OCI-LY7 (cell line): ENCODE measurements at regions not wholly inside any gene's neighbourhood (a gene's known extent, or its start where the extent isn't known, plus 50 kb on each side); places are given as distances from the start of the nearest gene placed in this dataset.

Experiments
- BruUV-seq: library from RNA; stranded (reverse); fragments of 400-500 nt; replicated peaks from 2 replicates; lab custom pipeline; 2021; lab: Mats Ljungman, UMichigan
- CTCF ChIA-PET: fragments of 300-600 bp; sonication (Branson Sonifier 250); formaldehyde crosslinking; loops from one replicate; lab custom pipeline; 2022; ENCODE audit warnings: antibody characterized with exemption; ENCODE audit not compliant: unreplicated experiment; lab: Charles Lee
- POLR2A ChIA-PET: fragments of 300-600 bp; sonication (Branson Sonifier 250); formaldehyde crosslinking; loops from one replicate; lab custom pipeline; 2022; ENCODE audit warnings: antibody characterized with exemption; lab: Charles Lee
- DNase-seq: peaks from one replicate; pipeline ENCODE4 v3.0.0-alpha.2; 2015; ENCODE audit warnings: low spot score
- H2AFZ ChIP-seq: fragments of 200-600 bp; sonication (generic), shearing (Covaris generic); 2 replicates; pipeline ENCODE4 v1.6.1; 2014; ENCODE audit warnings: mild to moderate bottlenecking, antibody characterized with exemption, low read length, moderate library complexity
- H3K27ac ChIP-seq: fragments of 200-600 bp; sonication (generic); 2 replicates; pipeline ENCODE4 v1.5.1; 2014; ENCODE audit warnings: mixed run types, low read depth, mild to moderate bottlenecking, moderate library complexity, low read length, inconsistent platforms; ENCODE audit not compliant: poor library complexity, severe bottlenecking
- H3K36me3 ChIP-seq: fragments of 200-600 bp; sonication (generic); 2 replicates; pipeline ENCODE4 v1.6.1; 2014; ENCODE audit warnings: mild to moderate bottlenecking, antibody characterized with exemption, low read length, moderate library complexity, mixed read lengths; ENCODE audit not compliant: insufficient read depth
- H3K4me1 ChIP-seq: fragments of 200-600 bp; sonication (generic); 2 replicates; pipeline ENCODE4 v1.5.1; 2014; ENCODE audit warnings: mild to moderate bottlenecking, low read length; ENCODE audit not compliant: insufficient read depth, poor library complexity, severe bottlenecking
- H3K4me2 ChIP-seq: fragments of 200-600 bp; sonication (generic); 2 replicates; pipeline ENCODE4 v1.6.1; 2014; ENCODE audit warnings: mild to moderate bottlenecking, low read length
- H3K4me3 ChIP-seq: fragments of 200-600 bp; sonication (generic); 2 replicates; pipeline ENCODE4 v1.5.1; 2014; ENCODE audit warnings: mild to moderate bottlenecking, low read depth, low read length; ENCODE audit not compliant: poor library complexity, severe bottlenecking
- H3K79me2 ChIP-seq: fragments of 200-600 bp; sonication (generic); 2 replicates; pipeline ENCODE4 v1.6.1; 2016; ENCODE audit warnings: low read depth, mild to moderate bottlenecking, low read length, moderate library complexity, mixed read lengths; ENCODE audit not compliant: insufficient read depth
- H3K9me2 ChIP-seq: fragments of 200-600 bp; sonication (generic); 2 replicates; pipeline ENCODE4 v1.6.1; 2016; ENCODE audit warnings: mild to moderate bottlenecking, low read length, mixed read lengths; ENCODE audit not compliant: insufficient read depth
- H3K9me3 ChIP-seq: fragments of 200-600 bp; sonication (generic); 2 replicates; pipeline ENCODE4 v1.6.1; 2014; ENCODE audit warnings: mild to moderate bottlenecking, mixed run types, low read length, mixed read lengths
- H4K20me1 ChIP-seq: fragments of 200-600 bp; sonication (generic); 2 replicates; pipeline ENCODE4 v1.6.1; 2014; ENCODE audit warnings: mild to moderate bottlenecking, antibody characterized with exemption, low read length, moderate library complexity, mixed read lengths; ENCODE audit not compliant: insufficient read depth
- CTCF ChIP-seq: fragments of 200-600 bp; sonication (generic); conservative IDR thresholded peaks from 2 replicates; pipeline ENCODE4 v1.5.1; 2014; ENCODE audit warnings: mild to moderate bottlenecking, antibody characterized with exemption, low read length, moderate library complexity, mixed read lengths
- EZH2phosphoT487 ChIP-seq: fragments of 200-600 bp; sonication (generic); IDR thresholded peaks from 2 replicates; pipeline ENCODE4 v1.6.1; 2018; ENCODE audit warnings: low read depth, borderline replicate concordance, mild to moderate bottlenecking, mixed run types, antibody characterized with exemption, low read length, moderate library complexity, mixed read lengths
- intact Hi-C: fragments of 100-400 bp; cut with micrococcal nuclease; formaldehyde crosslinking; loops from one replicate; pipeline ENCODE4 v1.10.0; 2022; ENCODE audit not compliant: unreplicated experiment

DNA sequence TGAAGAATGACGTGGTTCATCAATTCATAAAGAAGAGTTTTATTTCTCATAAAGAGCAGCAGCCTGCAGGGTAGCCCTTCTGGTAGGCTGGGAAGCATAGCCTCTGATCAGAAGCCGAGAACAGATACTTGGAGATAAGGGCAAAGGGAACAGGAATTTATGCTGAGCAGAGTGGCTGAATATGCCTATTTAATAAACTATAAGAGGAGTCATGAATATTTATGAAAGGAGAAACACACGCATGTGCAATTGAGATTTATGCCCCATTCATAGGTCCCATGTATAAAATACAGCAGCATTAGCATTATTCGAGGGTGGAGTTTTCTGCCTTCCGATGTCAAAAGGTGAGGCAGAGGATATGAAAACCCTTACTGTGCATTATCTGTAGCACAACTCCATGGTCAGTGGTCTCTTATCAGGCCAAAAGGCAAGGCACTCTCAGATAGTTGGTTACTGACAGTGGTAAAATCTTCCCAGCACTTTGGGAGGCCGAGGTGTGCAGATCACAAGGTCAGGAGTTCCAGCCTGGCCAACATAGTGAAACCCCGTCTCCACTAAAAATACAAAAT lies 569.1 kb downstream of the ACTL7B start:
- H3K27ac ChIP-seq = no peak overlapping the region
- no peaks in the 10 kb centered on the region for H3K4me1 ChIP-seq
- H3K36me3 ChIP-seq = no peaks in the 10 kb centered on the region
- H3K9me2 ChIP-seq = no peaks in the 10 kb centered on the region
- no peaks in the 10 kb centered on the region for H4K20me1 ChIP-seq
- DNase-seq = no peak
- intact Hi-C loops = no loop called here
- no peak overlapping the region for H3K4me2 ChIP-seq
- no peak overlapping the region for H2AFZ ChIP-seq
- TF ChIP-seq CTCF (no peak), EZH2phosphoT487 (no peak)
- ChIA-PET CTCF (no interaction called here), POLR2A (no interaction called here)
- no TSS peak for BruUV-seq
- no peak overlapping the region for H3K4me3 ChIP-seq
- no peaks in the 10 kb centered on the region for H3K9me3 ChIP-seq
- H3K79me2 ChIP-seq = no peaks in the 10 kb centered on the region

DNA sequence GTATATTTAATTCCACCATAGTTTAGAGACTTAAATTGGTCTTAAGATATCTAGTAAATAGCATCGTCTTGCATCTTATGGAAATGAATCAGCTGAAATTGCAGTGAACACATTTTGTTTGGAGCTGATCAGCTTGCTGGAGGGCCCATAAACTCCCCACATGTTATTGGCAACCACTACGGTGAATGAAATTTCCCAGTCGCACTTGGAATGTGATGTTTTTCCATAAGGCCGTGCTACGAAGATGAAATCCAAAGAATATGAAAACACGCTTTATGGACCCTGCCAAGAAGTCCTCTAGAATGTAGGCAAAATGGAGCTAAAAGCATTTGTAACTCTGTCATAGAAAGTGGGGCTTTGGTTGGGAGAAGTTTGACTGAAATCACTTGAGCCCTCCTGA lies 572.1 kb downstream of the ACTL7B start:
- no peak overlapping the region for H3K4me2 ChIP-seq
- DNase-seq = no peak
- no peak overlapping the region for H2AFZ ChIP-seq
- H3K4me3 ChIP-seq = no peak overlapping the region
- no peak overlapping the region for H3K27ac ChIP-seq
- no TSS peak for BruUV-seq
- no peak for TF ChIP-seq CTCF
- TF ChIP-seq EZH2phosphoT487 = no peak
- H3K9me2 ChIP-seq = no peaks in the 10 kb centered on the region
- no peaks in the 10 kb centered on the region for H3K36me3 ChIP-seq
- H3K4me1 ChIP-seq = no peaks in the 10 kb centered on the region
- ChIA-PET POLR2A (interaction anchor here (0.7 kb wide), 1 partner anchor 31 kb away, joined by 3 read pairs; no protein-coding TSS in a partner anchor), CTCF (no interaction called here)
- H3K9me3 ChIP-seq = no peaks in the 10 kb centered on the region
- H4K20me1 ChIP-seq = no peaks in the 10 kb centered on the region
- H3K79me2 ChIP-seq = no peaks in the 10 kb centered on the region
- intact Hi-C loops = no loop called here

DNA sequence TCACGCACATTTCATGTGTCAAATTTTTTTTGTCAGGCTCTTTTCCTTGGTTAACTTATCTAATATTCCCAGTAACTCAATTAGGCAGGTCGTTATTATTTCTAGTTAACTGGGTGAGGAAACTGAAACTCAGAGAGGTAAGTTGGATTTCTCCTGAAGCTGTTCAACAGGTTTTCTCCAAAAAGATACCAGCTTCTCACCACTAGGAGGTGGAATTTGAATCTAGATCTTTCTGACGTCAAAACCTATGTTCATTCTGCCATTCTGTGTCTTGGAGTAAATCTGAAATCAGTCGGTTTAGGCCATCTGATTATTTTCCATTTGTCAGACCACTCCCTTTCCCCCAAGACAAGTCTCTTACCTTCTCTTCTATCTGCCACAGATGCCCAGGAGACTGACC lies 572.9 kb downstream of the ACTL7B start:
- Histone ChIP-seq H4K20me1 (no peaks in the 10 kb centered on the region), H3K36me3 (no peaks in the 10 kb centered on the region), H3K4me2 (no peak overlapping the region), H3K4me1 (no peaks in the 10 kb centered on the region), H3K9me2 (no peaks in the 10 kb centered on the region), H2AFZ (no peak overlapping the region), H3K4me3 (no peak overlapping the region), H3K27ac (no peak overlapping the region), H3K9me3 (no peaks in the 10 kb centered on the region), H3K79me2 (no peaks in the 10 kb centered on the region)
- TF ChIP-seq EZH2phosphoT487 (no peak), CTCF (peak; percentile 24; the same call in 1 of the 2 replicates)
- no TSS peak for BruUV-seq
- ChIA-PET POLR2A (no interaction called here), CTCF (no interaction called here)
- no peak for DNase-seq
- intact Hi-C loops = no loop called here
